TTC549 (cell line): ENCODE measurements at regions not wholly inside any gene's neighbourhood (a gene's known extent, or its start where the extent isn't known, plus 50 kb on each side); places are given as distances from the start of the nearest gene placed in this dataset.
"Not testable (repeated sequence)": the region's sequence is repeated elsewhere in the genome, so short reads cannot be mapped to it uniquely, and the experiment has no call there.

Source experiments
- FAIRE-seq: peaks from 2 replicates; lab custom pipeline; 2012; peaks lifted over from hg19 to GRCh38; lab: Jason Lieb, UNC

DNA sequence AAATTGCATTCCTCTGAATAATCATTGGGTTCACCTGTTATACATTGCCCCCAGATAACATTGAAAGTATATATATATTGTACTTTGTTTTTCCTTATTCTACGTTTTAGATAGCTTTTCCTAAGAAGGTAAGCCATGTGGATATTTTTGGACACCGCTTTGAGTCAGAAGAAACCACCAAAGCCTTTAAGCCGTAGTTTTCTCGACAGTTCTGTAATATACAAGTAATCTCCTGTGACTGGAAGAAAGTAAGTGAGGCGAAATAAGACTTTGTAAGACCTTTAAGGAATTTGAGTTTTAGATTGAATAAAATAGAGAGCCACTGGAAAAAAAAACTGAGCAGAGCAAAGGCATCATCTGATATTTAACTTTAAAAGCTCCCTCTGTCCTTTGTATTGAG is 1092.0 kb downstream of the DIPK2A start:
- no peak for FAIRE-seq

DNA sequence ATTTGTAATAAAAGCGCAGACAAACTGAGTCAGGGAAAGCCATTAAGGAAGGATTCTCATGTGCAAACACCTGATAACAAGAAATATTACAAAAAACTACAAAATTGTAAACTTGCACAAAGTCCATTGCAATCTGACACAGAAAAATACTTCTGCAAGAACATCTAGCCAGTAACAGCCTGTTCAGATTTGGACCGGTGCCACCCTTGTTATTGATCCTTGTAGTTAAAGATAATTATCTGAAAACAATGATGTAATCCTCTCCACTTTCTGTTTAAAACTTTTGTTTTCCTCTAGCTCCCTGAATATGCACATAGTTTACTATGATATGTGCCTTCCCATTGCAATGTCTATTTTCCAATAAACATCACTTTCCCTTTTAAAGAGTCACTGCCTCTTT is 1090.2 kb downstream of the PLOD2 start:
- no peak for FAIRE-seq

DNA sequence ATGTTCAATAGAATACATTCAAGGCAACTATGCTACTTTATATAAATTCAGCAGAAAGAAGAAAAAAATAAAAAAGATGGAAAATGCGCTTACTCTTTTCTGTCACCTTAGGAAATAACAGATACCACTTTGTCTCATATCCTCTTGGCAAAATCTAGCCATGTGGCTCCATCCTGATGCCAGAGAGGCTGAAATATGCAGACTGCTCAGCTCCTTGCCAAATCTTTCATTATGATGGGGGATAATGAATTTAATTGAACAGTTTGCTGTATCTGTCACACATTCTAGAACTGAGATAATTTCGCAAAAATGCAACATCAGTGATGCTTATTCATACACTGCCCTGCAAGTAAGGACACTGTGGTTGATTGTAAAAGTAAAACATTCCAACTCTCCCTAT is 1081.5 kb downstream of the PLOD2 start:
- FAIRE-seq: no peak

DNA sequence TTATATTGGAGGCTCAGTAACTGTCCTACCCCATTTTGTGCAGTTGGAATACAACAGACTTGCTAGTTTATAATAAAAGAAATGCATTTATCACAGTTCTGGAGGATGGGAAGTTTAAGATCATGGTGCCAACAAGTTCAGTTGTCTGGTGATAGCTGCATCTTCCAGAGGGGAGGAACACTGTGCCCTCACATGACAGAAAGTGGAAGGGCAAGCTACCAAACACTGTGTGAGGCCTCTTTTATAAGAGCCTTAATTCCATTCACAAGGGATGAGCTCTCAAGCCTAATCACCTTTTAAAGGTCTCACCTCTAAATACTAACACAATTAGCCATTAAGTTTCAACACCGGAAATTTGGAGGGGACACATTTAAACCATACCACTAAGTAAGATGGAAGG is 1073.9 kb downstream of the PLOD2 start:
- FAIRE-seq: no peak

DNA sequence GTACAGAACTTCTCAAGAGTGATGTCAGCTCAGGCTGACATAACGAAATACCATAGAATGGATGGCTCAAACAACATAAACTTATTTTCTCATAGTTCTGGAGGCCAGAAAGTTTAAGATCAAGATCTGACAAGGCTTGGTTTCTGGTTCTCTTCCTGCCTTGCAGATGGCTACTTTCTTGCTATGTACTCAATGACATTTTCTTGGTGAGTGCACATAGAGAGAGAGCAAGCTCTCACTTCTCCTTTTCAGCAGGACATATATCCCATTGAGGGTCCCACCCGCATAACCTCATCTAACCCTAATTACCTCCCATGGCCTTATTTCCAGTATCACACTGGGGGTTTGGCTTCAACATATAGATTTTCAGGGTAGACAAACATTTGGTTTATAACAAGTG is 1072.1 kb downstream of the PLOD2 start:
- no peak for FAIRE-seq

DNA sequence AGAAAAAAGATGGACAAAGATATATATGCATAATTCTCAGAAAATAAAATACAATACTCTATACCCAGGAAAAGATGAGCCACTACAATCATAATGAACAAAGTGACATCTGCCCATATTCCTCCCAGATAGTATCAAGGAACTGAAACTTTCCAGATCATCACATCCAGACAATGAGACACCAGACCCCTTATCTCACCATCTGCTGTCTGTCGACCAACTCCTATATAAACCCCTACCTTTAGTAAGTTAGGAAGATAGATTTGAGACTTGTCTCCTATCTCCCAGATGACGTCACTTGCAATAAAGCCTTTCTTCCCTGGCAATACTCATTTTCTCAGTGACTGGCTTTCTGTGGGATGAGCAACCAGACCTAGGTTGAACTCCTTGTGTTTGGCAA is 1071.6 kb downstream of the PLOD2 start:
- FAIRE-seq: no peak

DNA sequence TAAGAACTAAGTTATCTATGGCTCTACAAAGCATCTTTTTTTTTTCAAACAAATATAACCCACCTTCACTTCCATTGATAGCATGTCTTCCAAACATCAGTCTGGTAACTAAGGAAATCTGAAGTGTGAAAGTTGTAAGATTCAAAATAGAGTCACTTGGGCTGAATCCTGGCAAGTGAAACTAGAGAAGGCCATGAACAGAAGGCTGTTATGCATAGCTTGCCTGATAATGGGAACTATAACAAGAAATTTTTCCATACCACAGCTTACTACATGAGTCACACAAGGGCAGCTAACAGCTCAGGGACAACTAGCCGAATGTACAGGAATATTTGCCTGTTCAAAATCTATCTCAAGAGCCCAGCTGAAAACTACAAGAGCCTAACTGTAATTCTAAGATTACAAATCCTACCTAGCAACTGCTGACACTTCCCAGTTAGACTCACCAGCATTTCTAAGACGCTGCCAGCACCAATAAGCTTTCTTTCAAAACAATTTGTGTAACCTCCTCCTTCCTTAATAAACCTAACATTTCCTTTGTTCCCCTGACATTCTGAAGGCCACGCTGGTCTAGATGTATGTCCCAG is 1066.5 kb downstream of the PLOD2 start:
- no peak for FAIRE-seq

DNA sequence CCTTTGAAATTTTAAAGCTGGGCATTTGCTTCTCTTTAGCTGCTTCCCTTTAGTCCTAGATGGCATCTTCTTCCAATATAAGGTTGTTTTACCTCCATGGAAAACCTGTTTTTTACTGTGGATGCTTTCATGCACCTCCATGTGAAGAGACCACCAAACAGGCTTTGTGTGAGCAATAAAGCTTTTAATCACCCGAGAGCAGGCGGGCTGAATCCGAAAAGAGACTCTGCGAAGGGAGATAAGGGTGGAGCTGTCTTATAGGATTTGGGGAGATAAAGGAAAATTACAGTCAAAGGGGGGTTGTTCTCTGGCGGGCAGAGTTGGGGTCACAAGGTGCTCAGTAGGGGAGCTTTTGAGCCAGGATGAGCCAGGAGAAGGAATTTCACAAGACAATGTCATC is 1049.8 kb downstream of the PLOD2 start:
- FAIRE-seq: not testable (repeated sequence)

DNA sequence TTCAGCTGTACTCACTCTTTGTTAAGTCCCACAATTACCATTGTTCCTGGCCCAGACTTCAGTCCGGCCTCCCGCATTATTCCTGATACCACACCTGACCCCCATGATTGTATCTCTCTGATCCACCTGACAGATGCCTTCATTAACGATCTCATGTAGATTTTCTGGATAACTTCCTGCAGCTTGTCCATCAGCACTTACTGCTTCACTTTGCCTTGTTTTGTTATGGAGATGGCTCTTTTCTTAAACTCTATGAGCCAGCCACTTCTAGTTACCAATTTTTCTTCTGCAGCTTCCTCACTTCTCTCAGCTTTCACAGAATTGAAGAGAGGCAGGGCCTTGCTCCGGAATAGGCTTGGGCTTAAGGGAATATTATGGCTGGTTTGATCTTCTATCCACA is 1044.2 kb downstream of the PLOD2 start:
- no peak for FAIRE-seq

DNA sequence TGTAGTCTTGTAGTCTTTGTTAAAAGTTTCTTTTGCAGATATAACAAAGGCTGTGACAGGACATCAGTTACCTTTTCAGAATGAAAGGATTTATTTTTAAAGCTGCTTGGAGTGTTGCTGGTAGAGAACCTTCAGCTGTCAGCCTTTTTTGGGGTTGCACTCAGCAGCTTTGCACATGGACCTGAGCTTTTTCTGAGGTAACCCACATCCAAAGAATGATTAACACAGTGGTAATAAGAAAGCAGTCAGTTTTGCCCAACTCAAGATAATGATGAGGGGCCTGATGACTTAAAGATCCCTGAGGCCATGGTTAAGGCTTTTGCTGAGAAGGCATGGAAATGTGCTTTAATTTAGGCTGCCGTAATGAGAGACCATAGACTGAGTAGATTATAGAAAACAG is 1042.7 kb downstream of the PLOD2 start:
- FAIRE-seq: no peak

DNA sequence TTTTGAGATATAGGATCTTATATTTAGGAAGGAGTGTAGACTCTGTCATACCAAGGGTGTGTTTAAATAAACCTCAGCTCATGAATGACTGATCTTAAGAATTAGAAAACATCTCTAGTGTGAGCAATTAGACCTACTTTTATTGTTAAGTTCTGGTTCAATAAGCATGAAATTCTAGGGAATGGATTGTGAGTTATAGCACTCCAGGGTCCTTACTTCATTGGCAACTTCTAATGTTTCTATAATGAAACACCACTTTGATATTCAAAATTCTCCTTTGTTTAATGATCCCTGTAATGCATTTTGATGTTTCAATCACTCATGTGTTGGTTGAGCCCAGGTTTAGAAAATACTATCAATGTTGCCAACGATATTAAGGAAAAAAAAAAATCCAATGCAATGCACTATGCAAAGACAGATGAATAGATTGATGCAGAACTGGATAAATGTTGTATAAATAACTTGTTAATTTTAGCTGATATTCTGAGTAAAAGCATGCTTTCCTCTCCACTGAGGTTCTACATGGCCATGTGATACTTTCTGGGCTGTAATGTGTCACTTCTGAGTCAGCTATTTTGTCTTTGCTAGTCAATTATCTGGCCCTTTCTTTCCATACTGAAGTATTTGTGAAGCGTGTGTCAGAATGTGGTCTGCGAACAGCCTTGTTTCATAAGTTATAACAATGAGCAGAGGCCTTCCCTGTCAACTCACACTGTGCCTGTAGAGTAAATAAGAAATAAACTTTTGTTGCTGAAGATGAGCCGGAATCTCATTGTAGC is 1035.9 kb downstream of the PLOD2 start:
- FAIRE-seq: no peak

DNA sequence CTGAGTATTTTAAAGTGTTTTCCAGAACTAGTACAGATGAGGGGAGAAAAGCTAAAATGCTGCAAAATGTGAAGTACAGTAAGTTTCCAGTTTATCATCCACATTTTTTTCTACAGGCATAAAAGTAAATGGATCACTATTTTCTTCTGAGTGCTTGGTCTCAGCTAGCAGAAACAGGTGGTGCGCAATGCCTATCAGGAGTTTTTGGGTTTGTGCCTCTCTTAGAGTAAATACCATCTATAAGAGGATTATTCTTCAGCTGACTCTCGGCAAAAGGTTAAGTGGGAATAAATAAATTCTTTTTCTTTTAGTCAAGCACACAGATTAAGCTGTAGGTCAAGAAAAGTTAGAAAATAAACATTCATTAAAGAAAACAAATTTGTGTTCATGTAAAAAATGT is 1027.7 kb downstream of the PLOD2 start:
- FAIRE-seq: no peak

DNA sequence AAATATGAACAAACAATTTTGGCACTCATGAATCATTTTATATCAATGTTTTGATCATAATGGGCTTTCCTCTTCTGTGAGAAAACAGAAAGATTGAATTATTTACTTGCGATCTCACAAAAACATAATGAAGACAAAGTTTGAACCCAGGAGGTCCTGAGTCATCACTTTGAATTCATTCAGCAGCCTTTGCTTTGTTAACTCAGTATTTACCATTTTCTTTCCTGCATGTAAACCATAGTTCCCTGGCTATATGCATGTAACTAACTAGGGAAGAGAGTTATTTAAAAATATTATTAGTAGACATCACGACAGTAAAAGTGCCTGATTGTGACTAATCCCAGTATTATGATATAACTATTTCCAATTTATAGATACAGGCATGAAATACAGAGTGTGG is 1026.2 kb downstream of the PLOD2 start:
- no peak for FAIRE-seq

DNA sequence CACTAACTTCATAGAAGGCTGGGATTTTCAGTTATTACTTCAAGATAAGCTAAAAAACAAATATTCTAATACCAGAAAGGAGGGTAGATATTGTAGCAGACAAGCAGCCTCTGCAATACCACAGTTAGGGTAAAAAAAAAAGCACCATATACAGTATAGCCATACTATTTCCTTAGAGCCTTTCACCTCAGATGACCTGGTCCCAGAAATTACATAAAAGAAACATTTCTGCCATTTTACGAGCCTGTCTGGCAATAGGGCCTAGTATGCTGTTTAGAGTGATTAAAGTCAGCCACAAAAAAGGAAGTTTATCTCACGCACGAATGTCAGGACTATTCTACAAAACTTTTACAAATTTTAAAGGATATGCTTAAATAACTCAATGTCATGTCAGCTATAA is 1016.6 kb downstream of the PLOD2 start:
- no peak for FAIRE-seq

DNA sequence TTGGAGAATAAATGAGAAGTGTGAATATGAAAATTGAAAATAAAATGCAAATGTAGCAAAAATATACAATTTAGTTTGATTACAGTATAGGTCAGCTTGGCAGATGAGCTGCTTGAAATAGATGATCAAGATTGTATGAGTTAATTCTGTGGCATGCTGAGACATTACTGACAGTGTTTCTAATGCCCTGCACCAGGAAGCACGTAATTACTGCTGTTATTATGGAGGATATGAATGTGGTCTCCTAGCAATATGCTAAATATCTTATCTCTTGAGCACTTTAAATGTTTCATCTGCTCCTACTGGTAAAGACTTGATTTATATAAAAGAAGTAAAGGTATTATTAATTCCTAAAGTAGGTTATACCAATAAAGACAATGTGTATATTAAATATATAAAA is 1015.5 kb downstream of the PLOD2 start:
- no peak for FAIRE-seq

DNA sequence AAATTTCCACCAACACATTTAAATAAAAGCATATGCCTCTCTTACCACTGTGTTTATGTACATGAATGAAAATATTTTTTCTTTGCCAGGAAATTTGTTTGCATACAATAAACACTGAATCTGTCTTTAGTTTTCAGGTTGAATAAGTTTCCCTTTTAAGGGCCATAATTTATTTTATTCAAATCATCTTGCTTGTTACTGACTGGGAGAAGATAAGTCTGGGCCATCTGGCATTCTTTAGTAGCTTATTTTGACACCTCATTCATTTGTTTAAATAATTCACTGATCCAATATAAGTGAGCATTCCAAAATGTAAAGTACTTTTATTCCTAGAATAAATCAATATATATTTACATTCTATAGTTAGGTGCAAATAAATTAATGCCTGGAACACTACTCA is 1001.3 kb downstream of the PLOD2 start:
- FAIRE-seq: no peak

DNA sequence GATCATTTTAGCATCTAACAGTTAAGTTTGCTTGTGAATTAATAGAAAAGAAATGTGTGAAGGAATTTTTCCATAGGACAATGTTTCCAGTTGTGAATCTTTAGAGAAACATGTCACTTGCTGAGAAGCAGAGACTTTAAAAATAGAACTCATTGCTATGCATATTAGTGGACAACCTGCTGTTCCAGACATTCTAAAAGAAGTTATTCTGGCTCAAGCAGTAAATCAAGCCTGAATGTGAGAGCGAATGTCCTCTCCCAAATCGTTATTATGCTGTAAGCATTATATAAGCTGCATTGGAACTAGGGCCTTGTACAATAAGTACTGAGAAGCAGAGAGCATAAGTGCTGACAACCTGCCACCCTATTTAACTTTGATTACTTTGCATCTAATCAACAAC is 990.9 kb downstream of the PLOD2 start:
- FAIRE-seq: no peak

DNA sequence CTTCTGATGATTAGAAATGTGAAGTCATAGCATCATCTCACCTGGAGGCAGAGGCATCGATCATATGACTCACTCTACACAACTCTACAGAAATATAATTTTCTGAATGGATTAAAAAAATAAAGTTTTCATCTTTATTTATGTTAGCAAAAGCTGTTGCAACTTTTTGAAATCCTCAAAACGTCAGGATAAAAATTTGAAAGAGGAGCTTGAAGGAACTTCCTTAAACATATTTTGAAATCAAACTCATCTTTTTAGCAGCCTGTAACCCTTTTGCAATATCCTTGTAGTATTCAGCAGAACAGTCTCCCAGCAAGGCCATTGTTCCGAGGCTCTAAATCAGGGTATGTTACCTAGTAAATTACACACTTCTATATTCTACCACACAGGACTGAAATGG is 985.4 kb downstream of the PLOD2 start:
- no peak for FAIRE-seq

DNA sequence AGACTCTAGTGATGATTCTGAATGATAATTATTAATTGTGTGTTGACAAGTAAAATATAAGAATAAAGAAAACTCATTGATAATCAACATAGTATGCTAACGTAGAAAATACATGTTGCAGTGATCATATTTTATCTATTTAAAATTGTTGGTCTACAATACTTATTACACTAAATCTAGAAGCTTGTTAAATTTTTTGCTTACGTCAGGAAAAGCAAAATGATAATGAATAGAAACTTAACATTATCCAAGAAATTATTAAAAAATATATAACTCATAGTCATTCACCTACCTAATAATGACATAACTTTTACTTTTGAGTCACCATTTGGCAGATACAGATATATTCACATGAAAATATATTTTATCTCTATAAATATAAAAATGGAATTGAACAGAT is 984.1 kb downstream of the PLOD2 start:
- no peak for FAIRE-seq

DNA sequence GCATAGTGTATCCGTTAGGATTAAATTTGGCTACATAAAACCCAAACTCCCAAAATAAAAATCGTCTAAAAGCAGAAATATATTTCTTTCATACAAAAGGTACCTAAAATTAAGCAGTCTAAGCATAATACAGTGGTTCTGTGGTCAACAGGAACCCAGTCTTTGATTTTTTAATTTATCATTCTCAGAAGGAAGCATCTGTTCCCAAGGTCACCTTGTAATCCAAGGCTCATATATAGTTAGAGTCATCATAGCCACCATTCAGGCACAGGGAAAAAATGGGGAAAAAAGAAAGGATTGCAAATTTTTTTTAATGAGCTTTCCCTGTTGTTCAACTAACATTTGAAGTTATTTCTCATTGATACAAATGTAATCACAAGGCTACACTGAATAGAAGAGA is 983.2 kb downstream of the PLOD2 start:
- no peak for FAIRE-seq

DNA sequence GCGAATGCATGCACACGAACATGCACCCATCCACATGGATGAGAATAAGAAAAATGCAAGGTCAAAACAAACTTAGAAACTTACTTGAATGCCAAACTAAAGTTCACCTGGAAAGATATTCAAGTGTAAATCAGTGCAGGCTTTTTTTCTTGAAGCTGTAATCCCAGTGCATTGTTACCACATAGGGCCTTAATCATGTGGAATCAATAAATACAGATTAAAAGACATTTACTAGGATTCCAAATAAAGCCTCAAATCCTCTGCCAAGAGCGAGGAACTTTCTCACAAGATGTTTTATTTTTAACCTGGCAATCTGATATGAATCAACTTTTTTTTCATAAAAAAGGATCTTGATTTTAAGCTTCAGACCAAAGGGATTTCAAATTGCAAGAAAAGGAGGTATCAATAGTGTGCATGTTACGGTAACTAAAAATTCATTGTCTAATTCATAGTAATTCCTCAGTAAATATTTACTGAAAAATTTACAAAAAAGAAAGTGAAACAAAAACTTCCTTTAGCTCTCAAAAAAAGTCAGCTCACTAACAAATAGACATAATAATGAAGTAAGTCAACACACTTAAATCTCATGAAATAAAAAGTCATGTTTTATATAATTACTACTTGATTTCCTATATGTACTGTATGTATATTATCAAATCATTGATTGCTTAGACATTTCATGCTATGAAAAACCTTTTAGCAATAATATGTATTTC is 978.6 kb downstream of the PLOD2 start:
- no peak for FAIRE-seq

DNA sequence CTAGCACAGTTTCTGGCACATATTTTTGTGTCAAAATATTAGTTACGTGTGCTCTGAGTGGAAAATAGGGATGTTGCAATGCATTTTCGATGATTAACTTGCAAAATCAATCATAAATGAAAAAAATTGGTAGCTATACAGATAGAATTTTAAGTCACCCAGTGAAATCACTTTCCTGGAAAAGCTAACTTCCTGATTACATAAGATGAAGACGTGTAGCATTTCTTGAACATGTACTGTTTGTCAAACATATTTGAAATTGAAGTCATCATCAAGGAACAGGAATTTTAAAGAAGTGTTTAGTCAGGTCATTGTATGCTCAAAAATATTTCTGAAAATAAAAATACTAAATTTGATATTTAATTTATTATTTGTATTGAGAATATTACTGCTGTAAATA is 977.7 kb downstream of the PLOD2 start:
- FAIRE-seq: no peak

DNA sequence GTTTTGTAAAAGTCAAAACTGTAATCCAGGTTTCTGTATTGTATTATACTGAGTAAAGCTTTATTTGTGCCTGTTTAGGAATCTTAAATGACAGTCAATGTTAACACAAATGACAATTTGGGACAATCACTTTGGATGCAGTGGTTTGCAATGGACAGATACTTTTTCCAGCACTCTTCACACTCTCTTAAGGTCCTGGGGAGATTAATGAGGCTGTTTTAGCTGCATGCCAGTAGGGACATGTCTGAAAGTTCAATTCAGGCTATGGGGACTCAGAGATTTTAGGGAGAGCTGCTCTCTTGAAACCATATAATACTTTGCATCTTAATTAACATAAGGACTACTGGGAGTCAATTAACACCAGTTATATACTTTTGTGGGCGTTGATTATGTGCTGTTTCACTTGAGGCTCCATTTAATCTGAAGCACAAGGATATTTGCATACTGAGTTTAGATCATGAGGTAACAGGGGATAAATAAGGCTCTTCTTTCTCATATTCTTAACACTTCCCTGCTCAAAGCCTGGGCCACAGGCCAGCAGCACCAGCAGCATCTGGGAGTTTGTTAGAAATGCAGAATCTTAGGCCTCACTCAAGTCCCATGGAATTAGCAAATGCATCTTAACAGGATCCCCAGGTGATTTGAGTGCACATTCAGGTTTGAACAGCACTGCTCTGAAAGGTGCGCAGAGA is 972.8 kb downstream of the PLOD2 start:
- FAIRE-seq: no peak
